CD8-positive, alpha-beta memory T cell (primary cell): ENCODE measurements at regions not wholly inside any gene's neighbourhood (a gene's known extent, or its start where the extent isn't known, plus 50 kb on each side); places are given as distances from the start of the nearest gene placed in this dataset.

Experiments
- CTCF ChIA-PET: fragments of 350-600 bp; sonication (Branson Sonifier 250); formaldehyde crosslinking; loops from one replicate; lab custom pipeline; 2021; ENCODE audit warnings: antibody characterized with exemption; lab: Charles Lee
- POLR2A ChIA-PET: fragments of 350-600 bp; sonication (Branson Sonifier 250); formaldehyde crosslinking; loops from one replicate; lab custom pipeline; 2021; ENCODE audit warnings: antibody characterized with exemption; lab: Charles Lee
- DNase-seq, 5 donors: peaks; one replicate each; pipeline versions ENCODE4 v3.0.0 to v3.0.0-alpha.2; 2020 to 2022; ENCODE audit warnings: mixed read lengths in 1 of 5
- H3K27ac ChIP-seq: one replicate; pipeline ENCODE4 v1.7.0; 2013; ENCODE audit warnings: low read depth, mild to moderate bottlenecking, low read length, moderate library complexity
- H3K27me3 ChIP-seq: 2 replicates; pipeline ENCODE4 v1.7.0; 2013; ENCODE audit warnings: low read length, mild to moderate bottlenecking; ENCODE audit not compliant: insufficient read depth, poor library complexity, severe bottlenecking
- H3K36me3 ChIP-seq: 2 replicates; pipeline ENCODE4 v1.7.0; 2013; ENCODE audit warnings: mild to moderate bottlenecking, low read length, moderate library complexity; ENCODE audit not compliant: insufficient read depth
- H3K4me1 ChIP-seq: 2 replicates; pipeline ENCODE4 v1.7.0; 2013; ENCODE audit warnings: mild to moderate bottlenecking, low read length, moderate library complexity; ENCODE audit not compliant: insufficient read depth
- H3K4me3 ChIP-seq: 2 replicates; pipeline ENCODE4 v1.7.0; 2013; ENCODE audit warnings: mild to moderate bottlenecking, low read length
- H3K9me3 ChIP-seq: 2 replicates; pipeline ENCODE4 v1.7.0; 2013; ENCODE audit warnings: mild to moderate bottlenecking, low read length
- H3K27ac Mint-ChIP-seq, 8 donors: one replicate each; pipeline ENCODE4 v1.8.0; 2020 to 2021; ENCODE audit warnings: mixed read lengths in 8 of 8, mild to moderate bottlenecking in 6 of 8, inconsistent platforms in 3 of 8, moderate library complexity in 3 of 8
- H3K27me3 Mint-ChIP-seq, 2 donors: one replicate each; pipeline ENCODE4 v1.8.0; 2020 to 2021; ENCODE audit warnings: mixed read lengths in 2 of 2, mild to moderate bottlenecking in 1 of 2, moderate library complexity in 1 of 2
- H3K36me3 Mint-ChIP-seq, 3 donors: one replicate each; pipeline ENCODE4 v1.8.0; 2020 to 2021; ENCODE audit warnings: mixed read lengths in 3 of 3, inconsistent platforms in 1 of 3, mild to moderate bottlenecking in 1 of 3
- H3K4me1 Mint-ChIP-seq, 3 donors: one replicate each; pipeline ENCODE4 v1.8.0; 2020 to 2021; ENCODE audit warnings: mixed read lengths in 3 of 3, inconsistent platforms in 1 of 3, mild to moderate bottlenecking in 1 of 3
- H3K4me3 Mint-ChIP-seq, 7 donors: one replicate each; pipeline ENCODE4 v1.8.0; 2020 to 2021; ENCODE audit warnings: mixed read lengths in 7 of 7, mild to moderate bottlenecking in 6 of 7, moderate library complexity in 4 of 7, inconsistent platforms in 2 of 7
- H3K9me3 Mint-ChIP-seq, 5 donors: one replicate each; pipeline ENCODE4 v1.8.0; 2020 to 2022; ENCODE audit warnings: mixed read lengths in 5 of 5, mild to moderate bottlenecking in 3 of 5, moderate library complexity in 2 of 5, inconsistent platforms in 1 of 5

DNA sequence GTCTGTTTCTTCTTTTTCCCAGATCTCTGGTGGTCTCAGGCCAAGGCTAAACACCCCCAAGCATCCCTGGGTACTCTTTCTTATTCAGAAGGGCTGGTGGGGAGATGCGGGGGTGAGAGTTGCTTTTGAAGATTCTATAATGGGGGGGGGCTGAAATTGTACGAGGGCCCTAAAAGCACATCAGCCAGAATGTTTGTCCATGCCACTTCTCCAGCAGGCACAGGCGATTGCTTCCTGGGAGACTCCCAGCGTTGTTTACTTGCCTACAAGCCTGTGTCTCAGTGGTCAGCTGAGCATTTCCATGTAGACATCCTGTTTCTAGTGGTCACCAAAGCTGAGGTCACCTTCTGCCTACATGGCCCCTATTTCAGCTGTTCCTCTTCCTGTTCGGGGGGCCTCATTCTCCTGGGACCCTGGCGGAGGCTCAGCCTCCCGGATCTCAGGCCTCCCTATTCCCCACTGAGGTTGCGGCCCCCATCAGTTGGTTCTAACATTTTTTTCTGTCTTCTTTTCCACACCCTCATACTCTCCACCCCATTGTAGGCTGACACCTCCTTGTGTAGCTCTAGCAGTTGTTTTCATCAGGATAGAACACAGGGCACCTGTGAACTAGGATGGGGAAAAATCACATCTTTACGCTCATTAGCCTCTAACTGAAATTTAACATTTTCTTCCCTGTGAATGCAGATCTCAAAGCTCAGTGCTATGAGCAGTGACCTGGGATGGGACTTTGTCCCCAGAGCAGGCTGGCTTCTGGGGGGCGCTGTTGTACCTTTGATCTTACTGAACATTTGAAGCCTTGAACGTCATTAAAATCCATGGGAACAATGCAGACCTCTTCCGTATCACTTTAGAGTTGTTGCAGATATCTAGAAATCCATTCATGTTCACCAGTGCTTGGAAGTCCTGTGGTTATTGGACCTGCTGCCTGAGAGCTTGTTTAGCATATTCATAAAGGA, 286.5 kb downstream of the GLRX3 start:
- Mint-ChIP-seq H3K9me3 (peaks cover 0 to 5% (median 2%) of the 10 kb centered on the region in 5 donors), H3K27me3 (peaks cover 0 to 1% of the 10 kb centered on the region in 2 donors), H3K4me3 (peak overlapping the region in 1 of 7 donors; percentile 4), H3K27ac (peak overlapping the region in 1 of 8 donors; percentile 55), H3K4me1 (no peaks in the 10 kb centered on the region), H3K36me3 (no peaks in the 10 kb centered on the region)
- Histone ChIP-seq H3K4me1 (no peaks in the 10 kb centered on the region), H3K4me3 (no peak overlapping the region), H3K27ac (no peak overlapping the region), H3K9me3 (no peaks in the 10 kb centered on the region), H3K36me3 (no peaks in the 10 kb centered on the region), H3K27me3 (no peaks in the 10 kb centered on the region)
- CTCF ChIA-PET = no interaction called here
- POLR2A ChIA-PET = no interaction called here
- no peak for DNase-seq

GRCh38 chr10:130423455-130424305, 287.5 kb downstream of the GLRX3 start:
- H3K4me3 Mint-ChIP-seq = no peak overlapping the region
- Histone ChIP-seq H3K36me3 (no peaks in the 10 kb centered on the region), H3K4me1 (no peaks in the 10 kb centered on the region), H3K27ac (no peak overlapping the region), H3K9me3 (no peaks in the 10 kb centered on the region), H3K27me3 (no peaks in the 10 kb centered on the region), H3K4me3 (no peak overlapping the region)
- peaks cover 0 to 9% (median 2%) of the 10 kb centered on the region in 5 donors for H3K9me3 Mint-ChIP-seq
- CTCF ChIA-PET = no interaction called here
- no peak for DNase-seq
- no peak overlapping the region for H3K27ac Mint-ChIP-seq
- POLR2A ChIA-PET = no interaction called here
- no peaks in the 10 kb centered on the region for H3K36me3 Mint-ChIP-seq
- peaks cover 0 to 1% of the 10 kb centered on the region in 2 donors for H3K27me3 Mint-ChIP-seq
- H3K4me1 Mint-ChIP-seq = no peaks in the 10 kb centered on the region

GRCh38 chr10:130424418-130424817, 288.2 kb downstream of the GLRX3 start:
- Histone ChIP-seq H3K9me3 (no peaks in the 10 kb centered on the region), H3K4me3 (no peak overlapping the region), H3K27me3 (no peaks in the 10 kb centered on the region), H3K27ac (no peak overlapping the region), H3K36me3 (no peaks in the 10 kb centered on the region), H3K4me1 (no peaks in the 10 kb centered on the region)
- ChIA-PET POLR2A (no interaction called here), CTCF (no interaction called here)
- Mint-ChIP-seq H3K27me3 (peaks cover 0 to 1% of the 10 kb centered on the region in 2 donors), H3K36me3 (no peaks in the 10 kb centered on the region), H3K4me3 (no peak overlapping the region), H3K4me1 (no peaks in the 10 kb centered on the region), H3K9me3 (peaks cover 0 to 9% (median 2%) of the 10 kb centered on the region in 5 donors), H3K27ac (no peak overlapping the region)
- no peak for DNase-seq

GRCh38 chr10:130425169-130425568, 289.0 kb downstream of the GLRX3 start:
- Mint-ChIP-seq H3K4me3 (no peak overlapping the region), H3K4me1 (no peaks in the 10 kb centered on the region), H3K27ac (no peak overlapping the region), H3K27me3 (peaks cover 0 to 2% of the 10 kb centered on the region in 2 donors), H3K9me3 (peaks cover 0 to 9% (median 4%) of the 10 kb centered on the region in 5 donors), H3K36me3 (no peaks in the 10 kb centered on the region)
- H3K36me3 ChIP-seq = no peaks in the 10 kb centered on the region
- no peak for DNase-seq
- H3K27ac ChIP-seq = no peak overlapping the region
- no peaks in the 10 kb centered on the region for H3K4me1 ChIP-seq
- H3K9me3 ChIP-seq = no peaks in the 10 kb centered on the region
- CTCF ChIA-PET = no interaction called here
- H3K4me3 ChIP-seq = no peak overlapping the region
- H3K27me3 ChIP-seq = no peaks in the 10 kb centered on the region
- POLR2A ChIA-PET = no interaction called here

GRCh38 chr10:130425881-130426435, 289.8 kb downstream of the GLRX3 start:
- no peaks in the 10 kb centered on the region for H3K9me3 ChIP-seq
- H3K4me3 ChIP-seq = no peak overlapping the region
- no peaks in the 10 kb centered on the region for H3K27me3 ChIP-seq
- ChIA-PET POLR2A (no interaction called here), CTCF (no interaction called here)
- Mint-ChIP-seq H3K27ac (no peak overlapping the region), H3K36me3 (no peaks in the 10 kb centered on the region), H3K27me3 (peaks cover 0 to 2% of the 10 kb centered on the region in 2 donors), H3K9me3 (peaks cover 0 to 9% (median 4%) of the 10 kb centered on the region in 5 donors), H3K4me3 (no peak overlapping the region), H3K4me1 (no peaks in the 10 kb centered on the region)
- no peak overlapping the region for H3K27ac ChIP-seq
- DNase-seq = no peak
- H3K4me1 ChIP-seq = no peaks in the 10 kb centered on the region
- no peaks in the 10 kb centered on the region for H3K36me3 ChIP-seq

GRCh38 chr10:130427216-130427722, 291.1 kb downstream of the GLRX3 start:
- Mint-ChIP-seq H3K4me3 (no peak overlapping the region), H3K27me3 (peaks cover 0 to 5% of the 10 kb centered on the region in 2 donors), H3K9me3 (peaks cover 0 to 13% (median 4%) of the 10 kb centered on the region in 5 donors), H3K36me3 (no peaks in the 10 kb centered on the region), H3K4me1 (no peaks in the 10 kb centered on the region), H3K27ac (no peak overlapping the region)
- ChIA-PET CTCF (no interaction called here), POLR2A (no interaction called here)
- Histone ChIP-seq H3K27me3 (no peaks in the 10 kb centered on the region), H3K27ac (no peak overlapping the region), H3K4me3 (no peak overlapping the region), H3K4me1 (no peaks in the 10 kb centered on the region), H3K36me3 (no peaks in the 10 kb centered on the region), H3K9me3 (no peaks in the 10 kb centered on the region)
- DNase-seq = no peak

GRCh38 chr10:130428936-130429335, 292.7 kb downstream of the GLRX3 start:
- Mint-ChIP-seq H3K36me3 (no peaks in the 10 kb centered on the region), H3K9me3 (peaks cover 2 to 11% (median 2%) of the 10 kb centered on the region in 5 donors), H3K27ac (no peak overlapping the region), H3K4me1 (no peaks in the 10 kb centered on the region), H3K4me3 (no peak overlapping the region), H3K27me3 (peaks cover 0 to 4% of the 10 kb centered on the region in 2 donors)
- ChIA-PET CTCF (no interaction called here), POLR2A (no interaction called here)
- Histone ChIP-seq H3K36me3 (no peaks in the 10 kb centered on the region), H3K9me3 (no peaks in the 10 kb centered on the region), H3K27ac (no peak overlapping the region), H3K4me1 (no peaks in the 10 kb centered on the region), H3K27me3 (no peaks in the 10 kb centered on the region), H3K4me3 (no peak overlapping the region)
- DNase-seq = no peak
